CD4-positive, CD25-positive, alpha-beta regulatory T cell (primary cell): ENCODE measurements at regions not wholly inside any gene's neighbourhood (a gene's known extent, or its start where the extent isn't known, plus 50 kb on each side); places are given as distances from the start of the nearest gene placed in this dataset.

ENCODE experiments used
- ATAC-seq, 2 donors: fragments of 150-1000 bp; cut with Tn5 transposase; one replicate each; pipeline ENCODE4 v1.10.0; 2021; ENCODE audit warnings: low read depth in 2 of 2, moderate number of reproducible peaks in 2 of 2, moderate library complexity in 1 of 2
- DNase-seq, 3 donors: peaks; one replicate each; pipeline versions ENCODE4 v3.0.0 to v3.0.0-alpha.2; 2012 to 2022; ENCODE audit warnings: mixed read lengths in 1 of 3
- H3K27ac ChIP-seq: one replicate; pipeline ENCODE4 v1.7.0; 2013; ENCODE audit warnings: mild to moderate bottlenecking, low read length; ENCODE audit not compliant: insufficient read depth, poor library complexity, severe bottlenecking
- H3K27me3 ChIP-seq: one replicate; pipeline ENCODE4 v1.7.0; 2013; ENCODE audit warnings: low read length; ENCODE audit not compliant: control insufficient read depth, insufficient read depth
- H3K36me3 ChIP-seq: one replicate; pipeline ENCODE4 v1.7.0; 2013; ENCODE audit warnings: mild to moderate bottlenecking, low read length, moderate library complexity; ENCODE audit not compliant: control insufficient read depth, insufficient read depth
- H3K4me1 ChIP-seq: 2 replicates; pipeline ENCODE4 v1.7.0; 2013; ENCODE audit warnings: mild to moderate bottlenecking, low read length; ENCODE audit not compliant: insufficient read depth, control insufficient read depth, poor library complexity, severe bottlenecking
- H3K4me3 ChIP-seq: one replicate; pipeline ENCODE4 v1.7.0; 2013; ENCODE audit warnings: low read depth, mild to moderate bottlenecking, low read length, moderate library complexity
- H3K9me3 ChIP-seq, 2 experiments: 1 replicate in 1 of 2; 2 replicates in 1 of 2; pipeline ENCODE4 v1.7.0; 2013; ENCODE audit warnings: low read length in 2 of 2, mild to moderate bottlenecking in 1 of 2, moderate library complexity in 1 of 2; ENCODE audit not compliant: control insufficient read depth in 2 of 2
- H3K27ac Mint-ChIP-seq, 3 donors: one replicate each; pipeline ENCODE4 v1.8.0; 2020 to 2022; ENCODE audit warnings: mild to moderate bottlenecking in 3 of 3, mixed read lengths in 3 of 3, moderate library complexity in 2 of 3
- H3K27me3 Mint-ChIP-seq: one replicate; pipeline ENCODE4 v1.8.0; 2022; ENCODE audit warnings: mild to moderate bottlenecking, mixed read lengths
- H3K36me3 Mint-ChIP-seq: one replicate; pipeline ENCODE4 v1.8.0; 2020; ENCODE audit warnings: mixed read lengths
- H3K4me1 Mint-ChIP-seq, 4 donors: one replicate each; pipeline ENCODE4 v1.8.0; 2020 to 2022; ENCODE audit warnings: mixed read lengths in 4 of 4, mild to moderate bottlenecking in 1 of 4
- H3K4me3 Mint-ChIP-seq, 4 donors: one replicate each; pipeline ENCODE4 v1.8.0; 2020 to 2022; ENCODE audit warnings: mild to moderate bottlenecking in 4 of 4, mixed read lengths in 4 of 4, moderate library complexity in 3 of 4
- H3K9me3 Mint-ChIP-seq, 7 donors: one replicate each; pipeline ENCODE4 v1.8.0; 2020 to 2022; ENCODE audit warnings: mixed read lengths in 7 of 7, mild to moderate bottlenecking in 3 of 7, moderate library complexity in 2 of 7

- Histone ChIP-seq H3K27me3 (no peaks in the 10 kb centered on the region), H3K27ac (no peak overlapping the region), H3K4me3 (no peak overlapping the region), H3K9me3 (no peaks in the 10 kb centered on the region), H3K4me1 (no peaks in the 10 kb centered on the region), H3K36me3 (no peaks in the 10 kb centered on the region)
- Mint-ChIP-seq H3K27me3 (no peaks in the 10 kb centered on the region), H3K27ac (no peak overlapping the region), H3K36me3 (no peaks in the 10 kb centered on the region), H3K9me3 (peaks cover 0 to 10% (median 4%) of the 10 kb centered on the region in 7 donors), H3K4me3 (no peak overlapping the region), H3K4me1 (no peaks in the 10 kb centered on the region)
- no peak for DNase-seq
- ATAC-seq = no peak
Observed at GRCh38 chr6:153553627-153554026, 422.5 kb upstream of the RGS17 start.

DNA sequence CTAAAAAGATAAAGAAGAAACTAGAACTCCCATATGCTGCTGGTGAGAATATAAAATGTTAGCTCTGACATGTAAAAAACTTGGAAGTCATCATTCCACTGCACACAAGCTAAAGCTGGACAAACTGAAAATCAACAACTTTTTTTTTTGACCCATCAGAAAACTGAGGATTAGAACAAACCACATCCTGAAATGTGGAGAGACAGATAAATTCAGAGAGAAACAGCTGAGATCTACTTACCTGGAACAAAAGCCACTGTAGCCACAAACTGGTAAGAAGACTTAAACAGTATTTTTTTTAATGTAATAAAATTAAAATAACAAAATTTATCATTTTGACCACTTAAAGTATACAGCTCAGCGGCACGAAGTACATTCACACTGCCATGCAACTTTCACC is 408.5 kb upstream of the RGS17 start:
- Histone ChIP-seq H3K9me3 (peaks cover 0 to 5% of the 10 kb centered on the region in 2 experiments), H3K36me3 (no peaks in the 10 kb centered on the region), H3K4me3 (no peak overlapping the region), H3K27ac (no peak overlapping the region), H3K27me3 (no peaks in the 10 kb centered on the region), H3K4me1 (no peaks in the 10 kb centered on the region)
- DNase-seq = no peak
- Mint-ChIP-seq H3K36me3 (no peaks in the 10 kb centered on the region), H3K4me1 (no peaks in the 10 kb centered on the region), H3K4me3 (no peak overlapping the region), H3K27ac (no peak overlapping the region), H3K27me3 (no peaks in the 10 kb centered on the region), H3K9me3 (peaks cover 0 to 10% (median 4%) of the 10 kb centered on the region in 7 donors)
- no peak for ATAC-seq

DNA sequence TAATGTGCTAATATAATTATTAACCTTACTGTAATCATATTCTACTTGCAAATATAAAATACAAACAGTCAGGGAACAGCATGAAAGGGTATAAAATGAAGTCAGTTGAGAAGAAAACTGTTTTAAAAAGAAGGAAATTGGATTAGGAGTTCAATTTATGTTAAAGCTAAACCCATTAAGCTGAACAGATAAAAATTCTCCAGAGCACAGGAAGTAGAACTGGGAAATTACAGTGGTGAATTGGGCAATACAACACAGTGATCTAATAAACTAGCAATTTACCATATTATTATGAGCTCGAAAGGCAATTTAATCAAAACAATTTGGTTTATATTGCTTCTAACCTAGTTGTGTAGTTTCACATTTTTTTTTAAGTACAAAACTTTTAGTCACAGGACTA is 407.4 kb upstream of the RGS17 start:
- Mint-ChIP-seq H3K4me3 (no peak overlapping the region), H3K36me3 (no peaks in the 10 kb centered on the region), H3K4me1 (no peaks in the 10 kb centered on the region), H3K27me3 (no peaks in the 10 kb centered on the region), H3K27ac (no peak overlapping the region), H3K9me3 (peaks cover 0 to 7% (median 2%) of the 10 kb centered on the region in 7 donors)
- Histone ChIP-seq H3K4me3 (no peak overlapping the region), H3K27me3 (no peaks in the 10 kb centered on the region), H3K4me1 (no peaks in the 10 kb centered on the region), H3K9me3 (peaks cover 0 to 5% of the 10 kb centered on the region in 2 experiments), H3K27ac (no peak overlapping the region), H3K36me3 (no peaks in the 10 kb centered on the region)
- no peak for ATAC-seq
- DNase-seq = no peak

- Histone ChIP-seq H3K9me3 (no peaks in the 10 kb centered on the region), H3K27me3 (no peaks in the 10 kb centered on the region), H3K36me3 (no peaks in the 10 kb centered on the region), H3K27ac (no peak overlapping the region), H3K4me3 (no peak overlapping the region), H3K4me1 (no peaks in the 10 kb centered on the region)
- H3K27me3 Mint-ChIP-seq = no peaks in the 10 kb centered on the region
- no peak overlapping the region for H3K27ac Mint-ChIP-seq
- peaks cover 0 to 7% (median 0%) of the 10 kb centered on the region in 7 donors for H3K9me3 Mint-ChIP-seq
- no peaks in the 10 kb centered on the region for H3K4me1 Mint-ChIP-seq
- no peaks in the 10 kb centered on the region for H3K36me3 Mint-ChIP-seq
- ATAC-seq = no peak
- no peak overlapping the region for H3K4me3 Mint-ChIP-seq
- no peak for DNase-seq
Observed at GRCh38 chr6:153537422-153537821, 406.3 kb upstream of the RGS17 start.

- peaks cover 1 to 13% (median 6%) of the 10 kb centered on the region in 7 donors for H3K9me3 Mint-ChIP-seq
- Histone ChIP-seq H3K4me1 (no peaks in the 10 kb centered on the region), H3K27me3 (no peaks in the 10 kb centered on the region), H3K4me3 (no peak overlapping the region), H3K9me3 (no peaks in the 10 kb centered on the region), H3K36me3 (no peaks in the 10 kb centered on the region), H3K27ac (no peak overlapping the region)
- no peaks in the 10 kb centered on the region for H3K27me3 Mint-ChIP-seq
- H3K4me1 Mint-ChIP-seq = no peaks in the 10 kb centered on the region
- ATAC-seq (no peak), DNase-seq (no peak)
- no peak overlapping the region for H3K27ac Mint-ChIP-seq
- H3K4me3 Mint-ChIP-seq = no peak overlapping the region
- no peaks in the 10 kb centered on the region for H3K36me3 Mint-ChIP-seq
Observed at GRCh38 chr6:153526479-153526878, 395.4 kb upstream of the RGS17 start.

- Histone ChIP-seq H3K4me1 (no peaks in the 10 kb centered on the region), H3K36me3 (no peaks in the 10 kb centered on the region), H3K4me3 (no peak overlapping the region), H3K27ac (no peak overlapping the region), H3K27me3 (no peaks in the 10 kb centered on the region), H3K9me3 (no peaks in the 10 kb centered on the region)
- ATAC-seq (no peak), DNase-seq (no peak)
- Mint-ChIP-seq H3K4me1 (no peaks in the 10 kb centered on the region), H3K4me3 (no peak overlapping the region), H3K36me3 (no peaks in the 10 kb centered on the region), H3K27me3 (no peaks in the 10 kb centered on the region), H3K27ac (no peak overlapping the region), H3K9me3 (peaks cover 1 to 13% (median 5%) of the 10 kb centered on the region in 7 donors)
Observed at GRCh38 chr6:153525998-153526397, 394.9 kb upstream of the RGS17 start.

GRCh38 chr6:153523390-153523789 is 392.3 kb upstream of the RGS17 start:
- H3K9me3 ChIP-seq = no peaks in the 10 kb centered on the region
- H3K27me3 ChIP-seq = no peaks in the 10 kb centered on the region
- peaks cover 3 to 15% (median 6%) of the 10 kb centered on the region in 7 donors for H3K9me3 Mint-ChIP-seq
- H3K4me1 ChIP-seq = no peaks in the 10 kb centered on the region
- H3K36me3 ChIP-seq = no peaks in the 10 kb centered on the region
- H3K4me3 Mint-ChIP-seq = no peak overlapping the region
- H3K27ac Mint-ChIP-seq = no peak overlapping the region
- ATAC-seq = no peak
- no peak for DNase-seq
- no peak overlapping the region for H3K4me3 ChIP-seq
- H3K27ac ChIP-seq = no peak overlapping the region
- H3K36me3 Mint-ChIP-seq = no peaks in the 10 kb centered on the region
- H3K27me3 Mint-ChIP-seq = no peaks in the 10 kb centered on the region
- no peaks in the 10 kb centered on the region for H3K4me1 Mint-ChIP-seq

DNA sequence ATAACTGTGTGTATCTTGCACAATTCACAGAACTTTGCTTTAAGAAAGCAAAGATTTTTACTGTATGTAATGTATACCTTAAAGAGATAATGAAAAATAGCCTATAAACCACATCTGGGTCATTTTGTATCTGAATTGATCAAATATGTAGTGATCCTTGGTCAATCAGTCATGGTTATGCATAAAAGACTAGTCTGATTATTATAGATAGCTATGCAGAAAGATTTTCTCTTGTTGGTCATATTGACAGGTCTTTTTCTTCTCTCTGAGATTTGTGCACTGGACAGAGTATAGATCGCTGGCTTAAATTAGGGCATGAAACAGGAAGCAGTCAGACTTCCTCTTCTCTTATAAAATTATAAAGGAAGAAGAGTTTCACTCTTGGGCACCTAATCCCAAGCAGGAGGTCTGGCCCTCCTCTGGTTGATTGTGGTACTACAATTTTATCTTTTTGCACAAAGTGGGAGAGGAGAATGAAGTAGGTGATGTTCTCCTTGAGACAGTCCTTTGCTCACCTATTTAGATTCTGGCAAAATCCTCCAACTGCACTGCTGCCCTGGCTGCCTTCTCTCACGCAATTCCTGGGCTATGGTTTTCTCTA is 380.9 kb upstream of the RGS17 start:
- DNase-seq (peak in 1 of 3 donors; percentile 18), ATAC-seq (peak in 1 of 2 donors; percentile 11)
- no peaks in the 10 kb centered on the region for H3K36me3 ChIP-seq
- Mint-ChIP-seq H3K27ac (no peak overlapping the region), H3K27me3 (no peaks in the 10 kb centered on the region), H3K4me1 (no peaks in the 10 kb centered on the region), H3K4me3 (peak overlapping the region in 1 of 4 donors; percentile 82), H3K36me3 (no peaks in the 10 kb centered on the region), H3K9me3 (peaks cover 0 to 4% (median 0%) of the 10 kb centered on the region in 7 donors)
- no peaks in the 10 kb centered on the region for H3K9me3 ChIP-seq
- no peak overlapping the region for H3K27ac ChIP-seq
- no peaks in the 10 kb centered on the region for H3K27me3 ChIP-seq
- no peak overlapping the region for H3K4me3 ChIP-seq
- no peaks in the 10 kb centered on the region for H3K4me1 ChIP-seq
